Activated naive CD4-positive, alpha-beta T cell treated with Interleukin-2 at 50 U/mL for 16 hours (primary cell): ENCODE measurements at regions not wholly inside any gene's neighbourhood (a gene's known extent, or its start where the extent isn't known, plus 50 kb on each side); places are given as distances from the start of the nearest gene placed in this dataset.

Experiments
- DNase-seq: peaks from one replicate; pipeline ENCODE4 v3.0.0-alpha.2; 2020

- DNase-seq = no peak
These were observed 265.7 kb downstream of the BRD1 start for GRCh38 chr22:49561976-49562375.

GRCh38 chr22:49561338-49561737 lies 266.3 kb downstream of the BRD1 start:
- no peak for DNase-seq

GRCh38 chr22:49555526-49555925 lies 272.1 kb downstream of the BRD1 start:
- DNase-seq = no peak

- DNase-seq = no peak
These were observed 272.9 kb downstream of the BRD1 start for GRCh38 chr22:49554741-49555140.

- DNase-seq = no peak
These were observed 273.4 kb downstream of the BRD1 start for GRCh38 chr22:49554296-49554625.

GRCh38 chr22:49553518-49554295 lies 274.0 kb downstream of the BRD1 start:
- DNase-seq = no peak

GRCh38 chr22:49553076-49553475 lies 274.6 kb downstream of the BRD1 start:
- no peak for DNase-seq

GRCh38 chr22:49551897-49552614 lies 275.6 kb downstream of the BRD1 start:
- DNase-seq = no peak

GRCh38 chr22:49551446-49551845 lies 276.2 kb downstream of the BRD1 start:
- no peak for DNase-seq

- no peak for DNase-seq
These were observed 276.8 kb downstream of the BRD1 start for GRCh38 chr22:49550766-49551362.

GRCh38 chr22:49550141-49550430 lies 277.6 kb downstream of the BRD1 start:
- DNase-seq = no peak

GRCh38 chr22:49549256-49550140 lies 278.2 kb downstream of the BRD1 start:
- no peak for DNase-seq

- no peak for DNase-seq
These were observed 279.1 kb downstream of the BRD1 start for GRCh38 chr22:49548356-49549202.

GRCh38 chr22:49547751-49548239 lies 279.9 kb downstream of the BRD1 start:
- no peak for DNase-seq

GRCh38 chr22:49546811-49547585 lies 280.7 kb downstream of the BRD1 start:
- no peak for DNase-seq

- no peak for DNase-seq
These were observed 282.1 kb downstream of the BRD1 start for GRCh38 chr22:49545606-49546005.

- no peak for DNase-seq
These were observed 283.4 kb downstream of the BRD1 start for GRCh38 chr22:49544286-49544685.

- DNase-seq = no peak
These were observed 283.8 kb downstream of the BRD1 start for GRCh38 chr22:49543876-49544275.

- DNase-seq = no peak
These were observed 285.9 kb downstream of the BRD1 start for GRCh38 chr22:49541693-49542230.

- DNase-seq = no peak
These were observed 286.6 kb downstream of the BRD1 start for GRCh38 chr22:49540913-49541692.
